ENCODE measurements at regions not wholly inside any gene's neighbourhood (a gene's known extent, or its start where the extent isn't known, plus 50 kb on each side); places are given as distances from the start of the nearest gene placed in this dataset.

GRCh38 chr18:60649842-60650536 lies 277.4 kb upstream of the MC4R start:
- DNase-seq, result no peak

GRCh38 chr18:60654298-60654697 lies 281.7 kb upstream of the MC4R start:
- Histone ChIP-seq H3K4me1 (ENCODE audit: control insufficient read depth, insufficient read depth, low read length) (no peaks in the 10 kb centered on the region), H3K27ac (ENCODE audit: low read length) (no peak overlapping the region), H3K4me3 (ENCODE audit: low read length) (no peak overlapping the region), H3K27me3 (ENCODE audit: control insufficient read depth, insufficient read depth, low read length) (no peaks in the 10 kb centered on the region), H3K9me3 (replicated peaks; ENCODE audit: control insufficient read depth, low read depth, low read length) (no peaks in the 10 kb centered on the region), H3K36me3 (ENCODE audit: control insufficient read depth, insufficient read depth, low read length) (no peaks in the 10 kb centered on the region)
- WGBS (ENCODE audit: insufficient coverage), result 80% methylated on average over 1 of the region's 2 CpGs
- DNase-seq, result no peak

More at GRCh38 chr18:60649842-60650536, 277.4 kb upstream of the MC4R start:
- H3K4me1 ChIP-seq (ENCODE audit: control insufficient read depth, insufficient read depth, low read length), result no peaks in the 10 kb centered on the region
- no peaks in the 10 kb centered on the region for H3K36me3 ChIP-seq (ENCODE audit: control insufficient read depth, insufficient read depth, low read length)
- no peaks in the 10 kb centered on the region for H3K9me3 ChIP-seq (replicated peaks; ENCODE audit: control insufficient read depth, low read depth, low read length)
- H3K27ac ChIP-seq (ENCODE audit: low read length), result no peak overlapping the region
- no CpG with 5 or more reads among the region's 3 CpGs for WGBS (ENCODE audit: insufficient coverage)
- H3K4me3 ChIP-seq (ENCODE audit: low read length), result no peak overlapping the region
- no peaks in the 10 kb centered on the region for H3K27me3 ChIP-seq (ENCODE audit: control insufficient read depth, insufficient read depth, low read length)

DNA sequence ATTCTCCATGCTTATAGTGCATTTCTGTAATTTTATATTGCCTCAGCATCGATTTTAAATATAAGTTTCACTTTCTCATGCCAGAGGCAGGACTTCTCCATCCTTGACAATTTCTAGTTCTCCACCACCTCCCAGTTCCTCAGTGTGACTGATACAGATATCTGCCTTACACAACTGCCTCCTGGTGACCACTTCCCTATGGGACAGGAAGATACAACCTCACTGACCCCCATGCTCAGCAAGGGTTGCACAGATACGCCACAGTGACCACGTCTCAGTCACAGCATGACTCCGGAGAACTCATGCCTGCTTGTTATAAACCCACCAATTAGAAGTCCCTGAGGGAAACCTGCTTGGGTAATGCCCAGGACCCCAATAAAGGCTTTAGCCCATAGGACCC lies 284.0 kb upstream of the MC4R start:
- WGBS (ENCODE audit: insufficient coverage), result 80% methylated on average over 4 of the region's 4 CpGs
- no peak overlapping the region for H3K4me3 ChIP-seq (ENCODE audit: low read length)
- H3K27ac ChIP-seq (ENCODE audit: low read length), result no peak overlapping the region
- no peaks in the 10 kb centered on the region for H3K27me3 ChIP-seq (ENCODE audit: control insufficient read depth, insufficient read depth, low read length)
- no peak for DNase-seq
- no peaks in the 10 kb centered on the region for H3K9me3 ChIP-seq (replicated peaks; ENCODE audit: control insufficient read depth, low read depth, low read length)
- no peaks in the 10 kb centered on the region for H3K4me1 ChIP-seq (ENCODE audit: control insufficient read depth, insufficient read depth, low read length)
- no peaks in the 10 kb centered on the region for H3K36me3 ChIP-seq (ENCODE audit: control insufficient read depth, insufficient read depth, low read length)

DNA sequence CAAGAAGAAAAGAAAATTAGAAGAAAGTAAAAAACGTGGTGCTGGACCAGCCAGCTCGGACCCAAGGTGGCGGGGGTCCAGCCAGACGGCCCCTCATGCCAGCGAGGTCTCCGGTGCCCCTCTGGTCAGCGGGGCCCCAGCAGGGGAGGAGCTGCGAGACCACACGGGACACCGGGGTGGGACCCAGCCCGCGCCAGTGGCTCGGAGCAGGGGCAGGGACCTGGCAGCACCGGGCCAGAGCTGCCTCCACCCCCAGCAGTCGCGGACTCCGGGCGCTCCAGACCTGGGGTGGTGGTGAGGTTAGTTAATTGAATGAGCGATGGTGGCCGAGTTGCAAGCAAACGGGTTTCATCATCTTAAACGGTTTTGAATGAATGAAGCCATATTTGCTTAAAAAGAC lies 289.9 kb upstream of the MC4R start:
- H3K4me1 ChIP-seq (ENCODE audit: control insufficient read depth, insufficient read depth, low read length), result no peaks in the 10 kb centered on the region
- WGBS (ENCODE audit: insufficient coverage), result 92% methylated on average over 22 of the region's 22 CpGs
- H3K4me3 ChIP-seq (ENCODE audit: low read length), result no peak overlapping the region
- H3K9me3 ChIP-seq (replicated peaks; ENCODE audit: control insufficient read depth, low read depth, low read length), result peaks cover 2% of the 10 kb centered on the region
- no peak overlapping the region for H3K27ac ChIP-seq (ENCODE audit: low read length)
- H3K27me3 ChIP-seq (ENCODE audit: control insufficient read depth, insufficient read depth, low read length), result no peaks in the 10 kb centered on the region
- DNase-seq, result no peak
- no peaks in the 10 kb centered on the region for H3K36me3 ChIP-seq (ENCODE audit: control insufficient read depth, insufficient read depth, low read length)

DNA sequence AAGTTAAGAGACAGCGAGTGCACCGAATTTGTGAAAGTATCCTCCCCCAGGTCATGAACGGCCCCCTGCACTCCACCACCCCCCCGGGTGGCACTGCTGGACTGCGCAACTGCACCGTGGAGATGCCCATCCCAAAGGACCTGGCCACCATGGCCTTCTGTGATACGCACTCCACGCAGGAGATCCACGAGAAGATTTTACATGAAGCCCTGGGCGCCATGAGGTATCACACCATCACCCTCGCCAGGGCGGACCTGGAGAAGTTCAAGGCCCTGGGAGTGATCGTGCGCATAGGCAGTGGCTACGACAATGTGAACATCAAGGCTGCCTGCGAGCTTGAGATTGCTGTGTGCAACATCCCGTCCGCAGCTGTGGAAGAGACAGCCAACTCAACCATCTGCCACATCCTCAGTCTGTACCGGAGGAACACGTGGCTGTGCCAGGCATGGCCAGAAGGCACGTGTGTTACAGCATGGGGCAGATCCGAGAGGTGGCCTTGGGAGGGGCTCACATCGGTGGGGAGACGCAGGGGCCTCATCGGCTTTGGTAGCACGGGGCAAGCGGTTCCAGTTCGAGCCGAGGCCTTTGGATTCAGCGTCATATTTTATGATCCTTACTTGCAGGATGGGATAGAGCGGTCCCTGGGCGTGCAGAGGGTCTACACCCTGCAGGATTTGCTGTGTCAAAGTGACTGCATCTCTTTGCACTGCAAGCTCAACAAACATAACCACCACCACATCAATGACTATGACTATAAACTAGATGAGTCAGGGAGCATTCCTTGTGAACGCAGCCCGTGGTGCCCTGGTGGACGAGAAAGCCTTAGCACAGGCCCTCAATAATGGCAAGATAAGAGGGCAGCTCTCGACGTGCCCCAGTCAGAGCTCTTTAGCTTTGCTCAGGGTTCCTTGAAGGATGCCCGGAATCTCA lies 290.8 kb upstream of the MC4R start:
- no peak for DNase-seq
- H3K4me3 ChIP-seq (ENCODE audit: low read length), result no peak overlapping the region
- H3K27ac ChIP-seq (ENCODE audit: low read length), result no peak overlapping the region
- no peaks in the 10 kb centered on the region for H3K27me3 ChIP-seq (ENCODE audit: control insufficient read depth, insufficient read depth, low read length)
- H3K9me3 ChIP-seq (replicated peaks; ENCODE audit: control insufficient read depth, low read depth, low read length), result peaks cover 2% of the 10 kb centered on the region
- WGBS (ENCODE audit: insufficient coverage), result 92% methylated on average over 33 of the region's 38 CpGs
- no peaks in the 10 kb centered on the region for H3K4me1 ChIP-seq (ENCODE audit: control insufficient read depth, insufficient read depth, low read length)
- H3K36me3 ChIP-seq (ENCODE audit: control insufficient read depth, insufficient read depth, low read length), result no peaks in the 10 kb centered on the region

GRCh38 chr18:60664736-60665135 lies 292.2 kb upstream of the MC4R start:
- H3K9me3 ChIP-seq (replicated peaks; ENCODE audit: control insufficient read depth, low read depth, low read length), result peaks cover 2% of the 10 kb centered on the region
- no peak for DNase-seq
- no peaks in the 10 kb centered on the region for H3K36me3 ChIP-seq (ENCODE audit: control insufficient read depth, insufficient read depth, low read length)
- H3K4me3 ChIP-seq (ENCODE audit: low read length), result no peak overlapping the region
- no peak overlapping the region for H3K27ac ChIP-seq (ENCODE audit: low read length)
- 85% methylated on average over 2 of the region's 4 CpGs for whole genome bisulfite sequencing (ENCODE audit: insufficient coverage)
- no peaks in the 10 kb centered on the region for H3K4me1 ChIP-seq (ENCODE audit: control insufficient read depth, insufficient read depth, low read length)
- no peaks in the 10 kb centered on the region for H3K27me3 ChIP-seq (ENCODE audit: control insufficient read depth, insufficient read depth, low read length)

DNA sequence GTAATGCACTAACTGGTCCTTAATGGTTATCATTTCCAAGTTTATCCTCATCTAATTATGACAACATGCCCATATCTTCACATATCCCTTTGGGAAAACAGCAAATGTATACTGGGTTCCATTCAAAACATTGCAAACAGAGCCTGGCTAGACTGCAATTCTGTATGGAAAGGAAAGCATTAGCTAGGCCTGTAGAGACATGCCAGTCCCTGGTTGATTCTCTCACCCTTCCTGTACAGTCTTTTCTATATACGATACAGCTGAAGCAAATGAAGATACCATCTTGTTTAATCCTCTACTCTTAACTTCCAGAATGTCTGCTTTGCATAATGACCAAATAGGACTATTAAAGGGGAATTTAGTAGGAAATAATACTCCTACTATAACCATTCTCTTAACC lies 294.4 kb upstream of the MC4R start:
- Histone ChIP-seq H3K27me3 (ENCODE audit: control insufficient read depth, insufficient read depth, low read length) (no peaks in the 10 kb centered on the region), H3K4me1 (ENCODE audit: control insufficient read depth, insufficient read depth, low read length) (no peaks in the 10 kb centered on the region), H3K9me3 (replicated peaks; ENCODE audit: control insufficient read depth, low read depth, low read length) (peaks cover 2% of the 10 kb centered on the region), H3K36me3 (ENCODE audit: control insufficient read depth, insufficient read depth, low read length) (no peaks in the 10 kb centered on the region), H3K4me3 (ENCODE audit: low read length) (no peak overlapping the region), H3K27ac (ENCODE audit: low read length) (no peak overlapping the region)
- no peak for DNase-seq
- no CpG with 5 or more reads among the region's 1 CpG for WGBS (ENCODE audit: insufficient coverage)

DNA sequence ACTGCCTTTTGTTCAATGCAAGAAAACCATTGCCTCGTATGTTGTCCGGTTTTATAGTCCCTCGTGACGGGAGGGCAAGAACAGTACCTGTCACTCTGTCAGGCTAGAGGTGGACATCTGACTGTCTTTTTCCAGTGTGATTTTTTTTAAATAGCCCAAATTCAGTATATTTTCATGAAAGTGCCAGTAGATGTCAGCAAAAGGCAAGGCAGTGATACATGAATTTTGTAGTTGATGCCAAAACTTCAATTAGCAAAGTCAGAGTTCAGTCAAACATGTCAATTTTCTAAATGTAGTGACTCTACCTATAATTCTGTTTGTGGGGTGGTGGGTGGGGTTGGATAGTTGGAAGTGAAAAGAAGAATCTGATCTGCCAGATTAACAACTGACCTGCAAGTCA lies 296.0 kb upstream of the MC4R start:
- H3K27me3 ChIP-seq (ENCODE audit: control insufficient read depth, insufficient read depth, low read length), result no peaks in the 10 kb centered on the region
- no peak overlapping the region for H3K4me3 ChIP-seq (ENCODE audit: low read length)
- H3K36me3 ChIP-seq (ENCODE audit: control insufficient read depth, insufficient read depth, low read length), result no peaks in the 10 kb centered on the region
- H3K9me3 ChIP-seq (replicated peaks; ENCODE audit: control insufficient read depth, low read depth, low read length), result no peaks in the 10 kb centered on the region
- DNase-seq, result no peak
- H3K27ac ChIP-seq (ENCODE audit: low read length), result no peak overlapping the region
- H3K4me1 ChIP-seq (ENCODE audit: control insufficient read depth, insufficient read depth, low read length), result no peaks in the 10 kb centered on the region
- WGBS (ENCODE audit: insufficient coverage), result 67% methylated on average over 1 of the region's 4 CpGs

- H3K9me3 ChIP-seq (replicated peaks; ENCODE audit: control insufficient read depth, low read depth, low read length), result no peaks in the 10 kb centered on the region
- no peaks in the 10 kb centered on the region for H3K27me3 ChIP-seq (ENCODE audit: control insufficient read depth, insufficient read depth, low read length)
- no peak overlapping the region for H3K4me3 ChIP-seq (ENCODE audit: low read length)
- no peaks in the 10 kb centered on the region for H3K4me1 ChIP-seq (ENCODE audit: control insufficient read depth, insufficient read depth, low read length)
- H3K27ac ChIP-seq (ENCODE audit: low read length), result no peak overlapping the region
- DNase-seq, result no peak
- H3K36me3 ChIP-seq (ENCODE audit: control insufficient read depth, insufficient read depth, low read length), result no peaks in the 10 kb centered on the region
Measured at GRCh38 chr18:60669938-60670337, 297.4 kb upstream of the MC4R start.

DNA sequence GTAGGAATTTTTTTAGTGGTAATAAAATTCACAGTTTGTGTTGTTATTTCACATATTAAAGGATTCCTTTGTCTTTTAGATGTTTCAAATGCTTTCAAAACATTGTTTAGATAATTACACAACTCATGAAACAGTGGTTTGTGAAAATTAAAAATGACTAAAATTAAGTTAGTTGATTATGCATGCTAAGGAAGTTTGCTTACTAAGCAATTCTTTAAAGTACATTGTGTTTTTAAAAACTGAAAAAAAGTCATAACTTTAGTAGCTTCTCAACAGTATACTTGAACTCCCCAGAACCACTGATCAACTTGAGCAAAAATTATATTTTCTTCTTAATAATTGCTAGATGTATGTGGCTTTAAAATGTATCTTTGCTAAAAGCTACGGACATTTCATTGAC lies 298.4 kb upstream of the MC4R start:
- DNase-seq, result no peak
- no peaks in the 10 kb centered on the region for H3K9me3 ChIP-seq (replicated peaks; ENCODE audit: control insufficient read depth, low read depth, low read length)
- no peaks in the 10 kb centered on the region for H3K4me1 ChIP-seq (ENCODE audit: control insufficient read depth, insufficient read depth, low read length)
- H3K4me3 ChIP-seq (ENCODE audit: low read length), result no peak overlapping the region
- H3K27me3 ChIP-seq (ENCODE audit: control insufficient read depth, insufficient read depth, low read length), result no peaks in the 10 kb centered on the region
- no peak overlapping the region for H3K27ac ChIP-seq (ENCODE audit: low read length)
- WGBS (ENCODE audit: insufficient coverage), result no CpG with 5 or more reads among the region's 1 CpG
- no peaks in the 10 kb centered on the region for H3K36me3 ChIP-seq (ENCODE audit: control insufficient read depth, insufficient read depth, low read length)

Measured in muscle of leg (tissue), 3 donors.